ENCODE measurements at regions not wholly inside any gene's neighbourhood (a gene's known extent, or its start where the extent isn't known, plus 50 kb on each side); places are given as distances from the start of the nearest gene placed in this dataset.

GRCh38 chr20:6530254-6530653 is 237.2 kb upstream of the BMP2 start:
- Histone ChIP-seq H3K9me3 (ENCODE audit: control insufficient read depth, low read depth, low read length) (no peaks in the 10 kb centered on the region), H3K56ac (ENCODE audit: insufficient read length, low read depth, low read length) (no peak overlapping the region), H3K4me2 (ENCODE audit: insufficient read depth, insufficient read length, low read length) (no peak overlapping the region), H3K14ac (ENCODE audit: insufficient read depth, low read length) (no peak overlapping the region), H3K27me3 (ENCODE audit: insufficient read depth, low read length) (no peaks in the 10 kb centered on the region), H3K27ac (ENCODE audit: insufficient read length, low read depth, low read length) (no peak overlapping the region), H3K4ac (ENCODE audit: low read depth, low read length) (no peak overlapping the region), H2AFZ (ENCODE audit: low read length) (no peak overlapping the region), H4K5ac (ENCODE audit: insufficient read length, low read depth, low read length) (no peak overlapping the region), H3K79me1 (ENCODE audit: insufficient read depth, low read depth, low read length, poor library complexity, severe bottlenecking) (no peaks in the 10 kb centered on the region), H3T11ph (ENCODE audit: low read length) (no peak overlapping the region), H2BK5ac (ENCODE audit: insufficient read length, low read length) (no peak overlapping the region), H3K23me2 (ENCODE audit: insufficient read length, low read depth, low read length, poor library complexity, severe bottlenecking) (no peaks in the 10 kb centered on the region), H3K9ac (ENCODE audit: extremely low read depth, insufficient read length, low read length) (no peak overlapping the region), H3K79me2 (ENCODE audit: insufficient read depth, low read length) (no peaks in the 10 kb centered on the region), H2BK20ac (ENCODE audit: low read depth, low read length, poor library complexity, severe bottlenecking) (no peak overlapping the region), H2BK15ac (ENCODE audit: low read depth, low read length) (no peak overlapping the region), H3K4me1 (ENCODE audit: insufficient read depth, low read length) (no peaks in the 10 kb centered on the region; the same call in 1 of the 2 replicates), H4K91ac (ENCODE audit: insufficient read length, low read depth, low read length) (no peak overlapping the region), H3K23ac (ENCODE audit: insufficient read length, low read depth, low read length) (no peak overlapping the region), H3K18ac (ENCODE audit: insufficient read length, low read depth, low read length) (no peak overlapping the region), H2BK12ac (ENCODE audit: insufficient read length, low read depth, low read length) (no peak overlapping the region), H4K8ac (replicated peaks; ENCODE audit: insufficient read length, low read depth, low read length) (no peak overlapping the region), H4K20me1 (ENCODE audit: control insufficient read depth, insufficient read depth, insufficient read length) (no peaks in the 10 kb centered on the region), H2AK5ac (ENCODE audit: insufficient read length, low read length) (no peak overlapping the region), H2BK120ac (ENCODE audit: low read depth, low read length, poor library complexity, severe bottlenecking) (no peak overlapping the region)
- Mint-ChIP-seq H3K9me3 (no peaks in the 10 kb centered on the region), H3K36me3 (ENCODE audit: insufficient read depth in 1 of 3, low read depth in 3 of 3) (no peaks in the 10 kb centered on the region), H3K4me3 (no peak overlapping the region), H3K4me1 (peaks cover 1 to 3% of the 10 kb centered on the region in 2 experiments; a peak in 3 of 4 replicates), H3K27ac (no peak overlapping the region), H3K27me3 (ENCODE audit: low read depth) (no peaks in the 10 kb centered on the region)
- no peak for DNase-seq
- no peak for TF ChIP-seq CTCF (conservative IDR thresholded peaks at IDR 0.05)

All from H9 (cell line).